Calu3 (cell line): ENCODE measurements at regions not wholly inside any gene's neighbourhood (a gene's known extent, or its start where the extent isn't known, plus 50 kb on each side); places are given as distances from the start of the nearest gene placed in this dataset.

Experiments
- BruUV-seq: library from RNA; stranded (reverse); fragments of 400-500 nt; replicated peaks from 2 replicates; lab custom pipeline; 2021; lab: Mats Ljungman, UMichigan
- CTCF ChIA-PET: fragments of 300-600 bp; sonication (Branson Sonifier 250); formaldehyde crosslinking; loops from one replicate; lab custom pipeline; 2022; ENCODE audit warnings: antibody characterized with exemption; lab: Charles Lee
- DNase-seq: peaks from one replicate; pipeline ENCODE4 v3.0.0; 2022
- H3K27ac Mint-ChIP-seq: one replicate; pipeline ENCODE4 v1.8.0; 2022; ENCODE audit warnings: mixed read lengths; ENCODE audit not compliant: unreplicated experiment
- H3K27me3 Mint-ChIP-seq: one replicate; pipeline ENCODE4 v1.8.0; 2022; ENCODE audit warnings: mixed read lengths; ENCODE audit not compliant: unreplicated experiment
- H3K36me3 Mint-ChIP-seq: one replicate; pipeline ENCODE4 v1.8.0; 2022; ENCODE audit warnings: mild to moderate bottlenecking, moderate library complexity, mixed read lengths; ENCODE audit not compliant: insufficient read depth, unreplicated experiment
- H3K4me1 Mint-ChIP-seq: one replicate; pipeline ENCODE4 v1.8.0; 2022; ENCODE audit warnings: mild to moderate bottlenecking, low read depth, mixed read lengths; ENCODE audit not compliant: unreplicated experiment
- H3K4me3 Mint-ChIP-seq: one replicate; pipeline ENCODE4 v1.8.0; 2022; ENCODE audit warnings: mild to moderate bottlenecking, low read depth, moderate library complexity, mixed read lengths; ENCODE audit not compliant: unreplicated experiment
- H3K9me3 Mint-ChIP-seq: one replicate; pipeline ENCODE4 v1.8.0; 2022; ENCODE audit warnings: low read depth, mixed read lengths; ENCODE audit not compliant: unreplicated experiment
- CTCF ChIP-seq: fragments of 200-600 bp; IDR thresholded peaks from one replicate; pipeline ENCODE4 v1.8.0; 2022; ENCODE audit warnings: antibody characterized with exemption; ENCODE audit not compliant: unreplicated experiment
- intact Hi-C: fragments of 100-400 bp; cut with micrococcal nuclease; formaldehyde crosslinking; loops from one replicate; pipeline ENCODE4 v1.10.0; 2022; ENCODE audit not compliant: unreplicated experiment

GRCh38 chr14:98189062-98189461, 1082.9 kb downstream of the BCL11B start:
- no TSS peak for BruUV-seq
- CTCF ChIA-PET, result no interaction called here

GRCh38 chr14:98189511-98189910, 1082.5 kb downstream of the BCL11B start:
- no peaks in the 10 kb centered on the region for H3K27me3 Mint-ChIP-seq
- CTCF ChIA-PET, result no interaction called here
- H3K36me3 Mint-ChIP-seq, result no peaks in the 10 kb centered on the region
- no peaks in the 10 kb centered on the region for H3K4me1 Mint-ChIP-seq
- peaks cover 7% of the 10 kb centered on the region for H3K9me3 Mint-ChIP-seq
- H3K4me3 Mint-ChIP-seq, result no peak overlapping the region
- no peak overlapping the region for H3K27ac Mint-ChIP-seq
- no TSS peak for BruUV-seq
- no peak for DNase-seq
- intact Hi-C loops, result no loop called here
- TF ChIP-seq CTCF, result no peak

More at GRCh38 chr14:98189062-98189461, 1082.9 kb downstream of the BCL11B start:
- intact Hi-C loops, result no loop called here
- no peak overlapping the region for H3K4me3 Mint-ChIP-seq
- TF ChIP-seq CTCF, result no peak
- no peak for DNase-seq
- no peaks in the 10 kb centered on the region for H3K4me1 Mint-ChIP-seq
- no peaks in the 10 kb centered on the region for H3K36me3 Mint-ChIP-seq
- no peak overlapping the region for H3K27ac Mint-ChIP-seq
- H3K27me3 Mint-ChIP-seq, result no peaks in the 10 kb centered on the region
- H3K9me3 Mint-ChIP-seq, result peaks cover 7% of the 10 kb centered on the region

GRCh38 chr14:98189944-98190343, 1082.1 kb downstream of the BCL11B start:
- TF ChIP-seq CTCF, result no peak
- intact Hi-C loops, result no loop called here
- Mint-ChIP-seq H3K27ac (no peak overlapping the region), H3K9me3 (peaks cover 7% of the 10 kb centered on the region), H3K36me3 (no peaks in the 10 kb centered on the region), H3K4me1 (no peaks in the 10 kb centered on the region), H3K27me3 (no peaks in the 10 kb centered on the region), H3K4me3 (no peak overlapping the region)
- CTCF ChIA-PET, result no interaction called here
- DNase-seq, result no peak
- no TSS peak for BruUV-seq

GRCh38 chr14:98192946-98193345, 1079.1 kb downstream of the BCL11B start:
- Mint-ChIP-seq H3K4me1 (no peaks in the 10 kb centered on the region), H3K4me3 (no peak overlapping the region), H3K27ac (no peak overlapping the region), H3K27me3 (no peaks in the 10 kb centered on the region), H3K36me3 (no peaks in the 10 kb centered on the region), H3K9me3 (peaks cover 5% of the 10 kb centered on the region)
- CTCF ChIA-PET, result no interaction called here
- no peak for DNase-seq
- no TSS peak for BruUV-seq
- TF ChIP-seq CTCF, result no peak
- intact Hi-C loops, result no loop called here
